Body of pancreas (tissue), 4 donors: ENCODE measurements at regions not wholly inside any gene's neighbourhood (a gene's known extent, or its start where the extent isn't known, plus 50 kb on each side); places are given as distances from the start of the nearest gene placed in this dataset.

Experiments
- ATAC-seq: fragments of 150-250 bp; one replicate; pipeline ENCODE4 v1.9.1; 2016
- DNase-seq, 4 donors: peaks; one replicate each; pipeline ENCODE4 v3.0.0-alpha.2; 2019
- H3K27ac ChIP-seq, 4 donors: fragments of 200-600 bp; sonication (generic); 1 replicate in 3 of 4; 2 replicates in 1 of 4; pipeline versions ENCODE4 v1.5.1 to v1.6.1; 2016 to 2019; ENCODE audit warnings: mild to moderate bottlenecking in 1 of 4, mixed read lengths in 1 of 4, moderate library complexity in 1 of 4
- H3K27me3 ChIP-seq, 2 donors: fragments of 200-600 bp; sonication (generic); one replicate each; pipeline ENCODE4 v1.6.0; 2016; ENCODE audit warnings: mild to moderate bottlenecking in 1 of 2
- H3K36me3 ChIP-seq, 2 donors: fragments of 200-600 bp; sonication (generic); replicated peaks in 1 of 2; 2 replicates each; pipeline ENCODE4 v1.5.1; 2016; ENCODE audit warnings: low read depth in 2 of 2; ENCODE audit not compliant: insufficient read depth in 1 of 2
- H3K4me1 ChIP-seq: fragments of 200-600 bp; sonication (generic); one replicate; pipeline ENCODE4 v1.6.0; 2016
- H3K4me3 ChIP-seq, 2 donors: fragments of 200-600 bp; sonication (generic); 1 replicate in 1 of 2; 2 replicates in 1 of 2; pipeline ENCODE4 v1.5.1; 2016 to 2019
- H3K9me3 ChIP-seq, 3 donors: fragments of 200-600 bp; sonication (generic); 1 replicate in 2 of 3; 2 replicates in 1 of 3; pipeline ENCODE4 v1.5.1; 2016
- CTCF ChIP-seq, 7 experiments: fragments of 450-650 bp in 4 of 7; fragments of 200-600 bp in 3 of 7; sonication (generic) in 3 of 7; IDR thresholded peaks; one replicate each; pipeline ENCODE4 v1.5.1; 2016 to 2019; ENCODE audit warnings: antibody characterized with exemption in 7 of 7
- POLR2A ChIP-seq, 3 donors: fragments of 450-650 bp; IDR thresholded peaks; one replicate each; pipeline ENCODE4 v1.6.1; 2016; ENCODE audit warnings: antibody characterized with exemption in 3 of 3, mild to moderate bottlenecking in 2 of 3
- WGBS, 2 donors: methylation state at CpG; one replicate each; pipeline ENCODE4 v1.1.5; 2017; 5-methylcytosine and 5-hydroxymethylcytosine counted together
- intact Hi-C: fragments of 100-400 bp; cut with DNase I; formaldehyde crosslinking; loops from one replicate; pipeline ENCODE4 v1.15.1; 2023

- H3K4me1 ChIP-seq: peaks cover 12% of the 10 kb centered on the region
- intact Hi-C loops: no loop called here
- ATAC-seq (no peak), DNase-seq (no peak)
- 29 to 39% methylated on average over 1 of the region's 1 CpG for WGBS, 2 donors
- no peaks in the 10 kb centered on the region for H3K36me3 ChIP-seq
- no peaks in the 10 kb centered on the region for H3K9me3 ChIP-seq
- H3K4me3 ChIP-seq: no peak overlapping the region
- H3K27ac ChIP-seq: no peak overlapping the region
- no peak for TF ChIP-seq POLR2A (IDR thresholded peaks at IDR 0.05)
- TF ChIP-seq CTCF (IDR thresholded peaks at IDR 0.05): no peak
- H3K27me3 ChIP-seq: no peaks in the 10 kb centered on the region
Measured at GRCh38 chr13:90498096-90498495, 849.4 kb upstream of the MIR17HG start.

GRCh38 chr13:90498816-90499215, 848.7 kb upstream of the MIR17HG start:
- intact Hi-C loops: no loop called here
- Histone ChIP-seq H3K36me3 (no peaks in the 10 kb centered on the region), H3K4me1 (peaks cover 15% of the 10 kb centered on the region), H3K27ac (no peak overlapping the region), H3K4me3 (no peak overlapping the region), H3K27me3 (no peaks in the 10 kb centered on the region), H3K9me3 (no peaks in the 10 kb centered on the region)
- ATAC-seq: no peak
- TF ChIP-seq POLR2A (IDR thresholded peaks at IDR 0.05): no peak
- no peak for TF ChIP-seq CTCF (IDR thresholded peaks at IDR 0.05)
- 0 to 13% methylated on average over 1 of the region's 1 CpG for WGBS, 2 donors
- no peak for DNase-seq

GRCh38 chr13:90500569-90500968, 846.9 kb upstream of the MIR17HG start:
- no peak for DNase-seq
- 39 to 40% methylated on average over 2 of the region's 2 CpGs for WGBS, 2 donors
- Histone ChIP-seq H3K27ac (no peak overlapping the region), H3K9me3 (no peaks in the 10 kb centered on the region), H3K27me3 (no peaks in the 10 kb centered on the region), H3K4me1 (peaks cover 15% of the 10 kb centered on the region), H3K4me3 (no peak overlapping the region), H3K36me3 (no peaks in the 10 kb centered on the region)
- TF ChIP-seq CTCF (IDR thresholded peaks at IDR 0.05) (no peak), POLR2A (IDR thresholded peaks at IDR 0.05) (no peak)
- intact Hi-C loops: no loop called here
- no peak for ATAC-seq

GRCh38 chr13:90502153-90502552, 845.3 kb upstream of the MIR17HG start:
- intact Hi-C loops: no loop called here
- no peaks in the 10 kb centered on the region for H3K27me3 ChIP-seq
- no peak for TF ChIP-seq CTCF (IDR thresholded peaks at IDR 0.05)
- no peak for TF ChIP-seq POLR2A (IDR thresholded peaks at IDR 0.05)
- no peaks in the 10 kb centered on the region for H3K9me3 ChIP-seq
- no peaks in the 10 kb centered on the region for H3K36me3 ChIP-seq
- no peak overlapping the region for H3K27ac ChIP-seq
- 71 to 94% methylated on average over 1 of the region's 1 CpG for WGBS, 2 donors
- no peak overlapping the region for H3K4me3 ChIP-seq
- H3K4me1 ChIP-seq: peaks cover 15% of the 10 kb centered on the region
- DNase-seq (peak in 2 of 4 donors; percentile 13 to 26), ATAC-seq (peak; percentile 40)

- TF ChIP-seq POLR2A (IDR thresholded peaks at IDR 0.05) (no peak), CTCF (IDR thresholded peaks at IDR 0.05) (no peak)
- Histone ChIP-seq H3K27ac (no peak overlapping the region), H3K9me3 (no peaks in the 10 kb centered on the region), H3K27me3 (no peaks in the 10 kb centered on the region), H3K4me3 (no peak overlapping the region), H3K4me1 (peaks cover 15% of the 10 kb centered on the region), H3K36me3 (no peaks in the 10 kb centered on the region)
- no peak for DNase-seq
- ATAC-seq: peak; percentile 42
- WGBS, 2 donors: 18 to 23% methylated on average over 2 of the region's 2 CpGs
- intact Hi-C loops: no loop called here
Measured at GRCh38 chr13:90502762-90503161, 844.7 kb upstream of the MIR17HG start.
